Liver (tissue), 7 donors: ENCODE measurements at regions not wholly inside any gene's neighbourhood (a gene's known extent, or its start where the extent isn't known, plus 50 kb on each side); places are given as distances from the start of the nearest gene placed in this dataset.

Source experiments
- DNase-seq: peaks from one replicate; pipeline ENCODE4 v3.0.0-alpha.2; 2017; ENCODE audit warnings: low spot score
- H3K27ac ChIP-seq, 2 donors: one replicate each; pipeline ENCODE4 v1.7.0; 2013; ENCODE audit warnings: inconsistent platforms in 2 of 2, low read length in 2 of 2, control low read depth in 1 of 2, low read depth in 1 of 2, mild to moderate bottlenecking in 1 of 2
- H3K27me3 ChIP-seq, 4 donors: one replicate each; pipeline versions ENCODE4 v1.6.1 to v1.7.0; 2013; ENCODE audit warnings: low read length in 3 of 4, inconsistent platforms in 1 of 4, mild to moderate bottlenecking in 1 of 4, moderate library complexity in 1 of 4; ENCODE audit not compliant: control insufficient read depth in 4 of 4, insufficient read depth in 4 of 4
- H3K36me3 ChIP-seq, 4 donors: one replicate each; pipeline versions ENCODE4 v1.6.1 to v1.7.0; 2013; ENCODE audit warnings: low read length in 3 of 4, mild to moderate bottlenecking in 3 of 4, low read depth in 1 of 4, moderate library complexity in 1 of 4; ENCODE audit not compliant: control insufficient read depth in 4 of 4, insufficient read depth in 3 of 4
- H3K4me1 ChIP-seq, 4 donors: one replicate each; pipeline versions ENCODE4 v1.6.1 to v1.7.0; 2013; ENCODE audit warnings: low read length in 3 of 4, mild to moderate bottlenecking in 3 of 4, moderate library complexity in 1 of 4; ENCODE audit not compliant: control insufficient read depth in 4 of 4, insufficient read depth in 4 of 4
- H3K4me3 ChIP-seq, 3 donors: one replicate each; pipeline versions ENCODE4 v1.6.1 to v1.7.0; 2013; ENCODE audit warnings: low read length in 3 of 3, control low read depth in 1 of 3, low read depth in 1 of 3, mild to moderate bottlenecking in 1 of 3
- H3K9ac ChIP-seq, 2 donors: one replicate each; pipeline ENCODE4 v1.7.0; 2013; ENCODE audit warnings: low read length in 2 of 2, mild to moderate bottlenecking in 2 of 2, moderate library complexity in 2 of 2, control low read depth in 1 of 2, low read depth in 1 of 2
- H3K9me3 ChIP-seq, 4 donors: one replicate each; pipeline versions ENCODE4 v1.6.1 to v1.7.0; 2013; ENCODE audit warnings: low read length in 3 of 4; ENCODE audit not compliant: control insufficient read depth in 4 of 4
- EGR1 ChIP-seq, 2 donors: IDR thresholded peaks; 2 replicates each; pipeline ENCODE4 v1.6.1; 2016 to 2018; ENCODE audit warnings: antibody characterized with exemption in 2 of 2, low read depth in 2 of 2
- FOXA1 ChIP-seq: IDR thresholded peaks from 2 replicates; pipeline ENCODE4 v1.6.1; 2016; ENCODE audit warnings: antibody characterized with exemption
- FOXA2 ChIP-seq: IDR thresholded peaks from 2 replicates; pipeline ENCODE4 v1.6.1; 2016; ENCODE audit warnings: antibody characterized with exemption
- HNF4A ChIP-seq, 2 donors: conservative IDR thresholded peaks; 2 replicates each; pipeline ENCODE4 v1.6.1; 2016; ENCODE audit warnings: antibody characterized with exemption in 2 of 2, mild to moderate bottlenecking in 2 of 2
- JUND ChIP-seq, 2 donors: IDR thresholded peaks; 2 replicates each; pipeline ENCODE4 v1.6.1; 2016; ENCODE audit warnings: antibody characterized with exemption in 2 of 2
- NR2F2 ChIP-seq: IDR thresholded peaks from 2 replicates; pipeline ENCODE4 v1.6.1; 2016; ENCODE audit warnings: antibody characterized with exemption
- RAD21 ChIP-seq, 2 donors: IDR thresholded peaks; 2 replicates each; pipeline ENCODE4 v1.6.1; 2016; ENCODE audit warnings: antibody characterized with exemption in 2 of 2, mild to moderate bottlenecking in 2 of 2
- REST ChIP-seq: IDR thresholded peaks from 2 replicates; pipeline ENCODE4 v1.6.1; 2016; ENCODE audit warnings: antibody characterized with exemption, mild to moderate bottlenecking
- SP1 ChIP-seq: IDR thresholded peaks from 2 replicates; pipeline ENCODE4 v1.6.1; 2018; ENCODE audit warnings: antibody characterized with exemption, mild to moderate bottlenecking
- YY1 ChIP-seq: IDR thresholded peaks from 2 replicates; pipeline ENCODE4 v1.6.1; 2016; ENCODE audit warnings: antibody characterized with exemption, mild to moderate bottlenecking
- ZBTB33 ChIP-seq: IDR thresholded peaks from 2 replicates; pipeline ENCODE4 v1.6.1; 2016; ENCODE audit warnings: antibody characterized with exemption
- WGBS: extraction: QIAGEN DNeasy Blood & Tissue Kit; methylation state at CpG from one replicate; pipeline ENCODE4 v1.1.7; 2013; 5-methylcytosine and 5-hydroxymethylcytosine counted together
- TF ChIP-seq, protein P1 (sequence below): IDR thresholded peaks from 2 replicates; pipeline ENCODE4 v1.6.1; 2016; ENCODE audit warnings: antibody characterized with exemption
- donor health status: healthy.
- donor health status: healthy.
- donor health status: healthy.
- donor health status: healthy.

- no peak overlapping the region for H3K9ac ChIP-seq
- H3K9me3 ChIP-seq: no peaks in the 10 kb centered on the region
- no peaks in the 10 kb centered on the region for H3K27me3 ChIP-seq
- DNase-seq: no peak
- no peaks in the 10 kb centered on the region for H3K36me3 ChIP-seq
- WGBS: 66% methylated on average over 4 of the region's 4 CpGs
- TF ChIP-seq HNF4A (conservative IDR thresholded peaks at IDR 0.05) (no peak), REST (no peak), FOXA1 (no peak), FOXA2 (no peak), SP1 (no peak), NR2F2 (no peak), EGR1 (IDR thresholded peaks at IDR 0.05; ENCODE audit: low read depth in 2 of 2) (no peak), RAD21 (IDR thresholded peaks at IDR 0.05) (no peak), YY1 (no peak), ZBTB33 (no peak), JUND (IDR thresholded peaks at IDR 0.05) (no peak)
- TF ChIP-seq, protein P1, sequence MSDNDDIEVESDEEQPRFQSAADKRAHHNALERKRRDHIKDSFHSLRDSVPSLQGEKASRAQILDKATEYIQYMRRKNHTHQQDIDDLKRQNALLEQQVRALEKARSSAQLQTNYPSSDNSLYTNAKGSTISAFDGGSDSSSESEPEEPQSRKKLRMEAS: no peak
- H3K27ac ChIP-seq: no peak overlapping the region
- no peak overlapping the region for H3K4me3 ChIP-seq
- H3K4me1 ChIP-seq: no peaks in the 10 kb centered on the region
Measured at GRCh38 chr2:13193075-13193474, 476.3 kb downstream of the TRIB2 start.

GRCh38 chr2:13193900-13194299 is 477.2 kb downstream of the TRIB2 start:
- TF ChIP-seq HNF4A (conservative IDR thresholded peaks at IDR 0.05) (no peak), JUND (IDR thresholded peaks at IDR 0.05) (no peak), FOXA1 (no peak), ZBTB33 (no peak), RAD21 (IDR thresholded peaks at IDR 0.05) (peak; percentile 59 to 74)
- TF ChIP-seq, protein P1: no peak
- Histone ChIP-seq H3K4me3 (no peak overlapping the region), H3K36me3 (no peaks in the 10 kb centered on the region), H3K9ac (no peak overlapping the region), H3K27ac (no peak overlapping the region), H3K27me3 (no peaks in the 10 kb centered on the region), H3K9me3 (no peaks in the 10 kb centered on the region), H3K4me1 (no peaks in the 10 kb centered on the region)
- DNase-seq: no peak
- WGBS: 3% methylated on average over 1 of the region's 1 CpG
